GM10248 (cell line): ENCODE measurements at regions not wholly inside any gene's neighbourhood (a gene's known extent, or its start where the extent isn't known, plus 50 kb on each side); places are given as distances from the start of the nearest gene placed in this dataset.

Source experiments
- CTCF ChIA-PET: fragments of 300-600 bp; sonication (Branson Sonifier 250); formaldehyde crosslinking; extraction: SDS; loops from one replicate; lab custom pipeline; 2021; ENCODE audit warnings: antibody characterized with exemption; lab: Yijun Ruan, JAX
- POLR2A ChIA-PET: fragments of 350-650 bp; sonication (Branson Sonifier 250); formaldehyde crosslinking; extraction: SDS; loops from one replicate; lab custom pipeline; 2020; ENCODE audit warnings: antibody characterized with exemption; lab: Yijun Ruan, JAX
- DNase-seq: peaks from one replicate; pipeline ENCODE4 v3.0.0; 2012; ENCODE audit errors: extremely low spot score
- TF ChIP-seq, protein P1 (sequence below): IDR thresholded peaks from 2 replicates; pipeline ENCODE4 v1.5.1; 2012; ENCODE audit warnings: mild to moderate bottlenecking, low read depth; ENCODE audit errors: extremely low read depth, missing control alignments, control extremely low read depth

DNA sequence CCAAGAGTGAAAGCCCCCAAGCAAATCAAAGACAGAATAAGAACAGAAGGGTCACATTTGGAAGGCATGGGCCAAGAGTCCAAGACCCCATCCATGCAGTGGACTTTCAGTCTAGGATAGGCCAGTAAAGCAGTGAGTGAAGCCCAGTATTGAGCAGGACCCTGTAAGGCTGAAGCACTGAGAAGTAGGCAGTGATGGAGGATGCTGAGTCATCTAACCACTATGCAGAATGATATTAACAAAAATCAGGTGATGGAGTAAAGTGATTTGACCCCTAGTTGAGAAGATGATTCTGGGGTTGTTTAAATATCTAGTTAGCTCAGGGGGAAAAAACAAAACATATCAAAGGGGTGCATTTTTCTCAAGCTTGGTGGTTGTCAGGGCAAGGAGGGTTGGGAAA is 308.7 kb upstream of the PLXNA2 start:
- TF ChIP-seq, protein P1, sequence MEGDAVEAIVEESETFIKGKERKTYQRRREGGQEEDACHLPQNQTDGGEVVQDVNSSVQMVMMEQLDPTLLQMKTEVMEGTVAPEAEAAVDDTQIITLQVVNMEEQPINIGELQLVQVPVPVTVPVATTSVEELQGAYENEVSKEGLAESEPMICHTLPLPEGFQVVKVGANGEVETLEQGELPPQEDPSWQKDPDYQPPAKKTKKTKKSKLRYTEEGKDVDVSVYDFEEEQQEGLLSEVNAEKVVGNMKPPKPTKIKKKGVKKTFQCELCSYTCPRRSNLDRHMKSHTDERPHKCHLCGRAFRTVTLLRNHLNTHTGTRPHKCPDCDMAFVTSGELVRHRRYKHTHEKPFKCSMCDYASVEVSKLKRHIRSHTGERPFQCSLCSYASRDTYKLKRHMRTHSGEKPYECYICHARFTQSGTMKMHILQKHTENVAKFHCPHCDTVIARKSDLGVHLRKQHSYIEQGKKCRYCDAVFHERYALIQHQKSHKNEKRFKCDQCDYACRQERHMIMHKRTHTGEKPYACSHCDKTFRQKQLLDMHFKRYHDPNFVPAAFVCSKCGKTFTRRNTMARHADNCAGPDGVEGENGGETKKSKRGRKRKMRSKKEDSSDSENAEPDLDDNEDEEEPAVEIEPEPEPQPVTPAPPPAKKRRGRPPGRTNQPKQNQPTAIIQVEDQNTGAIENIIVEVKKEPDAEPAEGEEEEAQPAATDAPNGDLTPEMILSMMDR = no peak
- POLR2A ChIA-PET = no interaction called here
- CTCF ChIA-PET = interaction anchor here (1.1 kb wide), 1 partner anchor 48 kb away, joined by 3 read pairs; no protein-coding TSS in a partner anchor
- no peak for DNase-seq

DNA sequence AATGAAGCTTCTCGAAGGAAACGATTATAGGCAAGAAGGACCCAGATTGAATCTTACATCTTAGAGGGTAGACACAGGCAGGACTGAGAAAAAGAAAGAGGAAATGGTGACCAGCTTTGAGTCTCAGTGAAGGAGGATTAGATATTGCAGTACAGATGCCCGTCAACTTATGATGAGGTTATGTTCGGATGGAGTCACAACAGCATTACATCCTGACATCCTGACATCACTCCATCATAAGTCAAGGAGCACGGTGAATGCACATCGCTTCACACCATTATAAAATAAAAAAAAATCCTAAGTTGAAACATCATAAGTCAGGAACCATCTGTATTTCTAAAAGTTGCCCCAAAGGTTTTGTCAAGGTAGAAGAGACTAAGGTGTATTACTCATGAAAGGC is 312.3 kb upstream of the PLXNA2 start:
- DNase-seq = no peak
- CTCF ChIA-PET = no interaction called here
- POLR2A ChIA-PET = no interaction called here
- TF ChIP-seq, protein P1 = no peak

DNA sequence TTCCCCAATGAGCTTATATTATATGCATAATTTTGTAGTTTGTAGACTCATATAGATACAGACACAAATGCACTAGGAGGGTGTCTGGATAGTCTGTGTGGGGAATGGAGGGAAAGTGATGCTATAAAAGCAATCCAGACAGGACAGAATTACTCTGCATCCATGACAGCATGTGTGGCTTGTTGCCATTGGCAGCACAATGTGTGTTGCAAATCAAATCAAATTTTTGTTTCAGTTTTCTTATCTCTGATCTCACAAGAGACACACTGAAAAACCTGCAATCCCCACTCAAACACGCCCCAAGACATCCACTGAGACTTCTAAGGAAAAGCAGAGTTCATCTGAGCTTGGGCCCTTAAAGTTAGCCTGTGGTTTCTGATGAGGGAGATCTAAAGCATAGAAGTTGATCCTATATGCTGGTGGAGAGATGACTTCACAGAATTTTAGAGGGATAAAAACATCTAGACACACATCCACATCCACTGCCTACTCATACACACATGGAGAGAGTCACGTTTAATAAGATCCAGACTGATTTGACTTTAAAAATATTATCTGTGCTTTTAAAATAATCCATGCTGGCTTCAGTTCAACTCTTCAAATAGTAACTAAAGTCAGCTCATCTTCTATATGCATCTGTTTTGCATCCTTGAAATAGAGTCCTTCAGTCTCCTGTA is 313.0 kb upstream of the PLXNA2 start:
- TF ChIP-seq, protein P1 = no peak
- CTCF ChIA-PET = no interaction called here
- DNase-seq = no peak
- POLR2A ChIA-PET = no interaction called here

DNA sequence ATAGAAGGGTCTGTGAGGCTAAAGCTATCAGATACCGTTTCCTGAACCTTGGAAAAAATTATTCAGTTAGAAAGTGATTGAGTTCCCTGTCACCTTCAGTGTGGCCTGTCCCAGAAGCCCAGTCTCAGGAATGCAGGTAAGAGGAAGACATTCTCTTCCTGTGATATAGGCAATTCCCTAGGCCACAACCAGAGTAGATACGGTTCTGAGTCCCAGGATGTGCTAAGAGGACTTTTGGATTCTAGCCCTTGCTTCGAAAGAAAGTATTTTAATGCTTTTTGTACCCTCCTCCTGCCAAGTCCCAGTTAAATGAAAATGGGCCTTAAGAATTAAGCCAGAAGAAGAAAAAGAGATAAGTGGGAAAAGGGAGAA is 313.5 kb upstream of the PLXNA2 start:
- CTCF ChIA-PET = no interaction called here
- TF ChIP-seq, protein P1 = no peak
- no peak for DNase-seq
- POLR2A ChIA-PET = no interaction called here

DNA sequence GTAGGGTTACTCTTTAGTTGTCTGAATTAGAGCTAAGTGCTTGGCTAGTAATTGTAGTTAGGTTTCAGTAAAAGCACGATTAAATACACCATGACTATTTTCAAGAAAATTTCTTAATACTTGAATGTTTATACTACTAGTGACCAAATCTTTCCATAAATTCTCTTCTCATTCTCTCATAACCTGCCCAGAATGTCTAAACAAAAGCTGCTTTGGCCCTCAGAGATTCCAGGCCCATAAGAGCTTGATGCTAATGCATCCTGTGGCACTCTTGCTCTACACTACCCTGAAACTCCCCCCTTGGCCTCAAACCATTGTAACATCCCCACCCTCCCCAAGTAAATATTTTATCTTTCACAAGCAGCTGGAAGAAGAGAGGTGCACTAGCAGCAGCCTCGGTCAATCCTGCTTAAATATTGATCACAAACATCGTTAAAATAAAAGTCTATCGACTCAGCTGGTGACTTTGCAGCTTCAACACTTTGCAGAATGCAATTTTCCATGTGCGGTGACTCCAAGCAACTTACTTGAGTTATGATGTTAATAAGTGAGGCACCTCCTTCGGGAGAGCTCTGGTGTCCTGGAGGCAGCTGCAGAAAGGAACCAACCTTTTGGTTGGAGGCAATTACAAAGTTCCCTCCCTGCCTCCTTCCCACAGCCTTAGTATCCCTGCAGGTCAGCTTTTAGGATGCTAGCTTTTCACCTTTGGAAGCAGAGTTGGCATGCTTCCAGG is 315.6 kb upstream of the PLXNA2 start:
- TF ChIP-seq, protein P1 = no peak
- no peak for DNase-seq
- POLR2A ChIA-PET = no interaction called here
- CTCF ChIA-PET = interaction anchor here (1.9 kb wide), 1 partner anchor 9 kb away, joined by 8 read pairs; no protein-coding TSS in a partner anchor

DNA sequence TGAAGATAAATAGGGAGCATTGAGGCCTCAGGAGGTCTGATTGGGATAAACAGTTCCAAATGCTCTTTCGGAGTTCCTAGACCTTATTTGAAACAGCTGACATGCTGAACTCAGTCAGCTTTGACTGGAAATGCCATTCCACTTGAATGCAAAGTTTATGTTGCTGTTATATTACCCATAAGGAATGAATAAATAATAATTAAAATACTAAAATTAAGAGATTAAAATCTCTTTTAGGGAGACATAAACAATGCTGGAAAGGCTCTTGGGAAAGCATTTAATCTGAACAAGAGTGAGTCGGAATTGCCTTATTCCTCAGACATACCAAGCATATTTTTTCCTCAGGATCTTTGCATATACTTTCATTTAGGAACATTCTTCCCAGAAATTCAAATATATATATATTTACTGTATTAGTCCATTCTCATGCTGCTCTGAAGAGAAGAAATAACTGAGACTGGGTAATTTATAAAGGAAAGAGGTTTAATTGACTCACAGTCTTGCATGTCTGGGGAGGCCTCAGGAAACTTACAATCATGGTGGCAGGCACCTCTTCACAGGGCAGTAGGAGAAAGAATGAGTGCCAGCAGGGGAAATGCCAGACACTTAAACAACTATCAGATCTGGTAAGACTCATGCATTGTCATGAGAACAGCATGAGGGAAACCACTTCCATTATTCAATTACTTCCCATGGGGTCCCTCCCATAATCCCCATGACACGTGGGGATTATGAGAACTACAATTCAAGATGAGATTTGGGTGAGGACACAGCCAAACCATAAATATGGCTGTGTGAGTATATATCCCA is 318.2 kb upstream of the PLXNA2 start:
- POLR2A ChIA-PET = no interaction called here
- no peak for DNase-seq
- TF ChIP-seq, protein P1 = no peak
- CTCF ChIA-PET = no interaction called here
